K562 (cell line): ENCODE measurements at regions not wholly inside any gene's neighbourhood (a gene's known extent, or its start where the extent isn't known, plus 50 kb on each side); places are given as distances from the start of the nearest gene placed in this dataset.

Experiments used
- AFF1 ChIP-seq, 2 experiments: fragments of 450-650 bp; IDR thresholded peaks; 2 replicates each; pipeline ENCODE4 v1.6.1; 2018; ENCODE audit warnings: mild to moderate bottlenecking in 2 of 2, low read depth in 1 of 2; ENCODE audit not compliant: partially characterized antibody in 2 of 2
- MYNN ChIP-seq, 2 experiments: sonication (generic); formaldehyde crosslinking in 1 of 2; IDR thresholded peaks; 2 replicates each; pipeline versions ENCODE4 v1.5.0 to v1.6.1; 2016 to 2020; ENCODE audit warnings: antibody characterized with exemption in 1 of 2, missing genetic modification reagents in 1 of 2
- NR3C1 ChIP-seq: sonication (generic); formaldehyde crosslinking; IDR thresholded peaks from 2 replicates; pipeline ENCODE4 v1.8.1; 2022; ENCODE audit warnings: missing genetic modification reagents
- TF ChIP-seq, protein P1 (sequence below): sonication (generic); formaldehyde crosslinking; IDR thresholded peaks from 2 replicates; pipeline ENCODE4 v1.8.1; 2023; ENCODE audit warnings: missing genetic modification reagents, mild to moderate bottlenecking, borderline replicate concordance
- TF ChIP-seq, protein P2 (sequence below): fragments of 250-450 bp; sonication (Bioruptor Pico); IDR thresholded peaks from 2 replicates; pipeline ENCODE4 v1.8.0; 2021; ENCODE audit warnings: borderline replicate concordance, mild to moderate bottlenecking, moderate library complexity; ENCODE audit not compliant: poor library complexity, severe bottlenecking
- TF ChIP-seq, protein P3 (sequence below), 2 experiments: fragments of 450-650 bp in 1 of 2; IDR thresholded peaks; 2 replicates each; pipeline ENCODE4 v1.6.1; 2011 to 2017; ENCODE audit warnings: low read depth in 2 of 2, antibody characterized with exemption in 1 of 2, borderline replicate concordance in 1 of 2, low read length in 1 of 2, mild to moderate bottlenecking in 1 of 2, mixed read lengths in 1 of 2; ENCODE audit not compliant: control insufficient read depth in 1 of 2

- TF ChIP-seq, protein P1, sequence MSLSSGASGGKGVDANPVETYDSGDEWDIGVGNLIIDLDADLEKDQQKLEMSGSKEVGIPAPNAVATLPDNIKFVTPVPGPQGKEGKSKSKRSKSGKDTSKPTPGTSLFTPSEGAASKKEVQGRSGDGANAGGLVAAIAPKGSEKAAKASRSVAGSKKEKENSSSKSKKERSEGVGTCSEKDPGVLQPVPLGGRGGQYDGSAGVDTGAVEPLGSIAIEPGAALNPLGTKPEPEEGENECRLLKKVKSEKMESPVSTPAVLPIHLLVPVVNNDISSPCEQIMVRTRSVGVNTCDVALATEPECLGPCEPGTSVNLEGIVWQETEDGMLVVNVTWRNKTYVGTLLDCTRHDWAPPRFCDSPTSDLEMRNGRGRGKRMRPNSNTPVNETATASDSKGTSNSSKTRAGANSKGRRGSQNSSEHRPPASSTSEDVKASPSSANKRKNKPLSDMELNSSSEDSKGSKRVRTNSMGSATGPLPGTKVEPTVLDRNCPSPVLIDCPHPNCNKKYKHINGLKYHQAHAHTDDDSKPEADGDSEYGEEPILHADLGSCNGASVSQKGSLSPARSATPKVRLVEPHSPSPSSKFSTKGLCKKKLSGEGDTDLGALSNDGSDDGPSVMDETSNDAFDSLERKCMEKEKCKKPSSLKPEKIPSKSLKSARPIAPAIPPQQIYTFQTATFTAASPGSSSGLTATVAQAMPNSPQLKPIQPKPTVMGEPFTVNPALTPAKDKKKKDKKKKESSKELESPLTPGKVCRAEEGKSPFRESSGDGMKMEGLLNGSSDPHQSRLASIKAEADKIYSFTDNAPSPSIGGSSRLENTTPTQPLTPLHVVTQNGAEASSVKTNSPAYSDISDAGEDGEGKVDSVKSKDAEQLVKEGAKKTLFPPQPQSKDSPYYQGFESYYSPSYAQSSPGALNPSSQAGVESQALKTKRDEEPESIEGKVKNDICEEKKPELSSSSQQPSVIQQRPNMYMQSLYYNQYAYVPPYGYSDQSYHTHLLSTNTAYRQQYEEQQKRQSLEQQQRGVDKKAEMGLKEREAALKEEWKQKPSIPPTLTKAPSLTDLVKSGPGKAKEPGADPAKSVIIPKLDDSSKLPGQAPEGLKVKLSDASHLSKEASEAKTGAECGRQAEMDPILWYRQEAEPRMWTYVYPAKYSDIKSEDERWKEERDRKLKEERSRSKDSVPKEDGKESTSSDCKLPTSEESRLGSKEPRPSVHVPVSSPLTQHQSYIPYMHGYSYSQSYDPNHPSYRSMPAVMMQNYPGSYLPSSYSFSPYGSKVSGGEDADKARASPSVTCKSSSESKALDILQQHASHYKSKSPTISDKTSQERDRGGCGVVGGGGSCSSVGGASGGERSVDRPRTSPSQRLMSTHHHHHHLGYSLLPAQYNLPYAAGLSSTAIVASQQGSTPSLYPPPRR (CRISPR knock-in tag) = no peak
- TF ChIP-seq MYNN (IDR thresholded peaks at IDR 0.05) (no peak), MYNN (CRISPR knock-in tag; IDR thresholded peaks at IDR 0.05) (no peak), NR3C1 (CRISPR knock-in tag) (no peak), AFF1 (IDR thresholded peaks at IDR 0.05; ENCODE audit: low read depth in 1 of 2, partially characterized antibody in 2 of 2) (no peak)
- TF ChIP-seq, protein P2, sequence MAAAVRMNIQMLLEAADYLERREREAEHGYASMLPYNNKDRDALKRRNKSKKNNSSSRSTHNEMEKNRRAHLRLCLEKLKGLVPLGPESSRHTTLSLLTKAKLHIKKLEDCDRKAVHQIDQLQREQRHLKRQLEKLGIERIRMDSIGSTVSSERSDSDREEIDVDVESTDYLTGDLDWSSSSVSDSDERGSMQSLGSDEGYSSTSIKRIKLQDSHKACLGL = no peak
- TF ChIP-seq, protein P3, sequence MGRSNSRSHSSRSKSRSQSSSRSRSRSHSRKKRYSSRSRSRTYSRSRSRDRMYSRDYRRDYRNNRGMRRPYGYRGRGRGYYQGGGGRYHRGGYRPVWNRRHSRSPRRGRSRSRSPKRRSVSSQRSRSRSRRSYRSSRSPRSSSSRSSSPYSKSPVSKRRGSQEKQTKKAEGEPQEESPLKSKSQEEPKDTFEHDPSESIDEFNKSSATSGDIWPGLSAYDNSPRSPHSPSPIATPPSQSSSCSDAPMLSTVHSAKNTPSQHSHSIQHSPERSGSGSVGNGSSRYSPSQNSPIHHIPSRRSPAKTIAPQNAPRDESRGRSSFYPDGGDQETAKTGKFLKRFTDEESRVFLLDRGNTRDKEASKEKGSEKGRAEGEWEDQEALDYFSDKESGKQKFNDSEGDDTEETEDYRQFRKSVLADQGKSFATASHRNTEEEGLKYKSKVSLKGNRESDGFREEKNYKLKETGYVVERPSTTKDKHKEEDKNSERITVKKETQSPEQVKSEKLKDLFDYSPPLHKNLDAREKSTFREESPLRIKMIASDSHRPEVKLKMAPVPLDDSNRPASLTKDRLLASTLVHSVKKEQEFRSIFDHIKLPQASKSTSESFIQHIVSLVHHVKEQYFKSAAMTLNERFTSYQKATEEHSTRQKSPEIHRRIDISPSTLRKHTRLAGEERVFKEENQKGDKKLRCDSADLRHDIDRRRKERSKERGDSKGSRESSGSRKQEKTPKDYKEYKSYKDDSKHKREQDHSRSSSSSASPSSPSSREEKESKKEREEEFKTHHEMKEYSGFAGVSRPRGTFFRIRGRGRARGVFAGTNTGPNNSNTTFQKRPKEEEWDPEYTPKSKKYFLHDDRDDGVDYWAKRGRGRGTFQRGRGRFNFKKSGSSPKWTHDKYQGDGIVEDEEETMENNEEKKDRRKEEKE (IDR thresholded peaks at IDR 0.05; ENCODE audit: borderline replicate concordance in 1 of 2, control insufficient read depth in 1 of 2, low read depth in 2 of 2, low read length in 1 of 2) = no peak
Measured at GRCh38 chr7:46163246-46163645, 242.2 kb upstream of the IGFBP3 start (continued).
